Mesenchymal stem cell (in vitro differentiated cells and primary cell): ENCODE measurements at regions not wholly inside any gene's neighbourhood (a gene's known extent, or its start where the extent isn't known, plus 50 kb on each side); places are given as distances from the start of the nearest gene placed in this dataset.

Experiments used
- DNase-seq: peaks from one replicate; pipeline ENCODE4 v3.0.0-alpha.2; 2013
- H2AFZ ChIP-seq: one replicate; pipeline ENCODE4 v1.6.1; 2013; ENCODE audit warnings: low read depth, mild to moderate bottlenecking, control low read depth, inconsistent platforms, low read length, moderate library complexity
- H2AK5ac ChIP-seq: 2 replicates; pipeline ENCODE4 v1.6.1; 2013; ENCODE audit warnings: low read length, moderate library complexity, mild to moderate bottlenecking, inconsistent platforms; ENCODE audit not compliant: severe bottlenecking
- H2BK120ac ChIP-seq: one replicate; pipeline ENCODE4 v1.6.1; 2013; ENCODE audit warnings: low read depth, mild to moderate bottlenecking, inconsistent platforms, low read length, moderate library complexity
- H2BK12ac ChIP-seq, 2 experiments: one replicate each; pipeline ENCODE4 v1.6.1; 2013; ENCODE audit warnings: inconsistent platforms in 2 of 2, low read length in 2 of 2, mild to moderate bottlenecking in 2 of 2, moderate library complexity in 2 of 2, control low read depth in 1 of 2
- H2BK15ac ChIP-seq: one replicate; pipeline ENCODE4 v1.6.1; 2013; ENCODE audit warnings: mild to moderate bottlenecking, low read depth, inconsistent platforms; ENCODE audit not compliant: poor library complexity, severe bottlenecking
- H2BK5ac ChIP-seq: 2 replicates; pipeline ENCODE4 v1.6.1; 2013; ENCODE audit warnings: low read depth, mild to moderate bottlenecking, low read length, control low read depth, inconsistent platforms; ENCODE audit not compliant: poor library complexity, severe bottlenecking
- H3K14ac ChIP-seq, 2 experiments: one replicate each; pipeline ENCODE4 v1.6.1; 2013; ENCODE audit warnings: inconsistent platforms in 2 of 2, low read length in 2 of 2, control low read depth in 1 of 2, mild to moderate bottlenecking in 1 of 2, moderate library complexity in 1 of 2
- H3K18ac ChIP-seq, 2 experiments: one replicate each; pipeline ENCODE4 v1.6.1; 2013; ENCODE audit warnings: inconsistent platforms in 2 of 2, low read length in 2 of 2, control low read depth in 1 of 2, low read depth in 1 of 2, mild to moderate bottlenecking in 1 of 2
- H3K23ac ChIP-seq, 2 experiments: one replicate each; pipeline ENCODE4 v1.6.1; 2013; ENCODE audit warnings: inconsistent platforms in 2 of 2, low read length in 2 of 2, mild to moderate bottlenecking in 2 of 2, moderate library complexity in 2 of 2, control low read depth in 1 of 2
- H3K27ac ChIP-seq: 2 replicates; pipeline ENCODE4 v1.5.1; 2013; ENCODE audit warnings: mild to moderate bottlenecking, moderate library complexity, low read length, control low read depth, inconsistent platforms; ENCODE audit not compliant: poor library complexity, severe bottlenecking
- H3K27me3 ChIP-seq, 2 experiments: 2 replicates each; pipeline versions ENCODE4 v1.6.1 to v1.7.0; 2013; ENCODE audit warnings: low read length in 2 of 2, mild to moderate bottlenecking in 2 of 2, moderate library complexity in 2 of 2, control low read depth in 1 of 2, inconsistent platforms in 1 of 2; ENCODE audit not compliant: control insufficient read depth in 1 of 2, insufficient read depth in 1 of 2
- H3K36me3 ChIP-seq, 2 experiments: 2 replicates each; pipeline versions ENCODE4 v1.6.1 to v1.7.0; 2013; ENCODE audit warnings: low read length in 2 of 2, control low read depth in 1 of 2, inconsistent platforms in 1 of 2, low read depth in 1 of 2, mild to moderate bottlenecking in 1 of 2; ENCODE audit not compliant: insufficient read depth in 2 of 2, control insufficient read depth in 1 of 2
- H3K4ac ChIP-seq, 2 experiments: one replicate each; pipeline ENCODE4 v1.6.1; 2013; ENCODE audit warnings: inconsistent platforms in 2 of 2, low read length in 2 of 2, mild to moderate bottlenecking in 2 of 2, moderate library complexity in 2 of 2, control low read depth in 1 of 2, low read depth in 1 of 2
- H3K4me1 ChIP-seq: 2 replicates; pipeline ENCODE4 v1.6.1; 2013; ENCODE audit warnings: low read depth, low read length, control low read depth; ENCODE audit not compliant: control insufficient read depth, insufficient read depth
- H3K4me2 ChIP-seq: 2 replicates; pipeline ENCODE4 v1.6.1; 2013; ENCODE audit warnings: low read length, mild to moderate bottlenecking, inconsistent platforms; ENCODE audit not compliant: poor library complexity, severe bottlenecking
- H3K4me3 ChIP-seq, 2 experiments: 2 replicates each; pipeline versions ENCODE4 v1.5.1 to v1.7.0; 2013; ENCODE audit warnings: low read length in 2 of 2, mild to moderate bottlenecking in 2 of 2, control low read depth in 1 of 2, low read depth in 1 of 2; ENCODE audit not compliant: insufficient read depth in 1 of 2
- H3K79me1 ChIP-seq: replicated peaks from 2 replicates; pipeline ENCODE4 v1.6.1; 2013; ENCODE audit warnings: mild to moderate bottlenecking, control low read depth, low read length, inconsistent platforms; ENCODE audit not compliant: poor library complexity, severe bottlenecking
- H3K9ac ChIP-seq: 2 replicates; pipeline ENCODE4 v1.7.0; 2013; ENCODE audit warnings: mild to moderate bottlenecking, low read length, moderate library complexity
- H3K9me3 ChIP-seq: 2 replicates; pipeline ENCODE4 v1.7.0; 2013; ENCODE audit warnings: mild to moderate bottlenecking, low read length; ENCODE audit not compliant: control insufficient read depth
- H4K8ac ChIP-seq: one replicate; pipeline ENCODE4 v1.6.1; 2013; ENCODE audit warnings: inconsistent platforms, mild to moderate bottlenecking, low read length, moderate library complexity
- H4K91ac ChIP-seq: one replicate; pipeline ENCODE4 v1.6.1; 2013; ENCODE audit warnings: mild to moderate bottlenecking, low read length, inconsistent platforms
- WGBS: methylation state at CpG from one replicate; pipeline ENCODE4 v1.1.7; 2013; ENCODE audit warnings: mixed read lengths; 5-methylcytosine and 5-hydroxymethylcytosine counted together

DNA sequence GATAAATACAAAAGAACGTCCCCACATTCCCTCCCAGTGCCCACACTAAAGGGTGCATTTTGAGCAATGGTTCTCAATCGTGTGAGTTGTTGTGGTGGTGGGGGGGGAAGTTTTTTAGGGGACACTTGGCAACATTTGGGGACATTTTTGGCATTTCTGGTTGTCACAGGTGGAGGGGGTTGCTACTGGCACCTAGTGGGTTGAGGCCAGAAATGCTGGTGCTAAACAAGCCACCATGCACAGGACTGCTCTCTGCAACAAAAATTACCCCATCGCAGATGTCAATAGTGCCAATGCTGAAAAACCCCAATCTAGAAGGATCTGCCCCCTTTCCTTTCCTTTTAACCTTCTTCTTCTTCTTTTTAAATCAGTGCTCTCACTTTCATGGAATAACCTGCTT, 453.3 kb downstream of the TSHZ3 start:
- WGBS: 75% methylated on average over 2 of the region's 3 CpGs
- Histone ChIP-seq H4K8ac (no peak overlapping the region), H3K23ac (no peak overlapping the region), H3K27me3 (peaks cover 0 to 7% of the 10 kb centered on the region in 2 experiments), H4K91ac (no peak overlapping the region), H3K79me1 (no peaks in the 10 kb centered on the region), H3K4me3 (no peak overlapping the region), H3K36me3 (no peaks in the 10 kb centered on the region), H3K18ac (no peak overlapping the region), H3K14ac (no peak overlapping the region), H2BK120ac (no peak overlapping the region), H3K4me1 (no peaks in the 10 kb centered on the region), H2BK5ac (no peak overlapping the region), H3K27ac (no peak overlapping the region), H2BK15ac (no peak overlapping the region), H2AFZ (no peak overlapping the region), H2AK5ac (no peak overlapping the region), H2BK12ac (no peak overlapping the region), H3K9ac (no peak overlapping the region), H3K4ac (no peak overlapping the region), H3K9me3 (no peaks in the 10 kb centered on the region), H3K4me2 (no peak overlapping the region)
- DNase-seq: no peak

GRCh38 chr19:30891051-30891450, 458.2 kb downstream of the TSHZ3 start:
- no peak overlapping the region for H2AK5ac ChIP-seq
- H3K4me3 ChIP-seq: no peak overlapping the region
- no peaks in the 10 kb centered on the region for H3K79me1 ChIP-seq
- WGBS: 83% methylated on average over 3 of the region's 4 CpGs
- H3K18ac ChIP-seq: no peak overlapping the region
- no peak overlapping the region for H3K14ac ChIP-seq
- no peak overlapping the region for H4K91ac ChIP-seq
- DNase-seq: no peak
- no peak overlapping the region for H4K8ac ChIP-seq
- H3K27me3 ChIP-seq: peaks cover 0 to 17% of the 10 kb centered on the region in 2 experiments
- no peak overlapping the region for H2BK5ac ChIP-seq
- H3K23ac ChIP-seq: no peak overlapping the region
- no peak overlapping the region for H3K27ac ChIP-seq
- H3K9me3 ChIP-seq: no peaks in the 10 kb centered on the region
- H2AFZ ChIP-seq: no peak overlapping the region
- H2BK120ac ChIP-seq: no peak overlapping the region
- no peak overlapping the region for H2BK15ac ChIP-seq
- no peak overlapping the region for H3K4ac ChIP-seq
- H3K9ac ChIP-seq: no peak overlapping the region
- no peaks in the 10 kb centered on the region for H3K4me1 ChIP-seq
- H3K36me3 ChIP-seq: no peaks in the 10 kb centered on the region
- H3K4me2 ChIP-seq: no peak overlapping the region
- H2BK12ac ChIP-seq: no peak overlapping the region

DNA sequence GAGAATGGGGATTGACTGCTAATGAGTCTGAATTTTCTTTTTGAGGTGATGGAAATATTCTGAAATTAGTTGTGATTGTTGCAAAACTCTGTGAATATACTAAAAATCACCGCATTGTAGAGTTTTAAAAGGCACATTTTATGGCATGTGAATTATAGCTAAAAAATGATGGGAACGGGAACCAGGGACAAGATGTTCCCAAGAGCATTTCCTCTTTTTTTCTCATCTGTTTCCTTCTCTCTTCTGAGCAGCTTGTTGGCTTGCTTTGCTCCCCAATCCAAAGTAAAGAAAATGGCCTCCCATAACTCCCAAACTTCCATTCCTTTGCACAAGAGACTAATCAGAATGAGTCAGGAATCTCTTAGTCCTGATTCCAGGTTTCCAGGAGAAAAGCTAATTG, 459.2 kb downstream of the TSHZ3 start:
- Histone ChIP-seq H3K36me3 (no peaks in the 10 kb centered on the region), H3K14ac (no peak overlapping the region), H3K27me3 (peaks cover 0 to 19% of the 10 kb centered on the region in 2 experiments), H3K9ac (no peak overlapping the region), H3K27ac (no peak overlapping the region), H2AFZ (no peak overlapping the region), H3K79me1 (no peaks in the 10 kb centered on the region), H3K23ac (no peak overlapping the region), H2BK5ac (no peak overlapping the region), H3K4me3 (no peak overlapping the region), H2BK120ac (no peak overlapping the region), H3K9me3 (no peaks in the 10 kb centered on the region), H4K8ac (no peak overlapping the region), H3K4me1 (no peaks in the 10 kb centered on the region), H3K4me2 (no peak overlapping the region), H2AK5ac (no peak overlapping the region), H2BK15ac (no peak overlapping the region), H2BK12ac (no peak overlapping the region), H3K18ac (no peak overlapping the region), H4K91ac (no peak overlapping the region), H3K4ac (no peak overlapping the region)
- WGBS: 94% methylated on average over 2 of the region's 2 CpGs
- no peak for DNase-seq

GRCh38 chr19:30888937-30889336, 460.3 kb downstream of the TSHZ3 start:
- DNase-seq: no peak
- H2BK15ac ChIP-seq: no peak overlapping the region
- no peak overlapping the region for H2AK5ac ChIP-seq
- no peak overlapping the region for H2AFZ ChIP-seq
- no peak overlapping the region for H3K4ac ChIP-seq
- H3K4me1 ChIP-seq: no peaks in the 10 kb centered on the region
- H3K27me3 ChIP-seq: peaks cover 0 to 19% of the 10 kb centered on the region in 2 experiments
- H2BK120ac ChIP-seq: no peak overlapping the region
- no peaks in the 10 kb centered on the region for H3K36me3 ChIP-seq
- no peak overlapping the region for H4K91ac ChIP-seq
- H2BK12ac ChIP-seq: no peak overlapping the region
- 83% methylated on average over 1 of the region's 2 CpGs for WGBS
- H3K14ac ChIP-seq: no peak overlapping the region
- H3K79me1 ChIP-seq: no peaks in the 10 kb centered on the region
- no peak overlapping the region for H3K4me3 ChIP-seq
- no peak overlapping the region for H4K8ac ChIP-seq
- no peak overlapping the region for H3K27ac ChIP-seq
- no peak overlapping the region for H3K4me2 ChIP-seq
- no peak overlapping the region for H3K9ac ChIP-seq
- no peak overlapping the region for H2BK5ac ChIP-seq
- H3K23ac ChIP-seq: no peak overlapping the region
- no peaks in the 10 kb centered on the region for H3K9me3 ChIP-seq
- no peak overlapping the region for H3K18ac ChIP-seq
